PC-3 (cell line): ENCODE measurements at regions not wholly inside any gene's neighbourhood (a gene's known extent, or its start where the extent isn't known, plus 50 kb on each side); places are given as distances from the start of the nearest gene placed in this dataset.

Experiments
- EZH2 ChIP-seq: fragments of 300-600 bp; sonication (generic); IDR thresholded peaks from one replicate; pipeline ENCODE4 v1.6.1; 2017; ENCODE audit warnings: antibody characterized with exemption, mild to moderate bottlenecking, low read length; ENCODE audit not compliant: unreplicated experiment
- EZH2phosphoT487 ChIP-seq: fragments of 300-600 bp; sonication (generic); IDR thresholded peaks from 2 replicates; pipeline ENCODE4 v1.6.1; 2018; ENCODE audit warnings: mild to moderate bottlenecking, antibody characterized with exemption, low read length, borderline replicate concordance
- TF ChIP-seq, protein P1 (sequence below): fragments of 300-600 bp; sonication (generic); conservative IDR thresholded peaks from 2 replicates; pipeline ENCODE4 v1.5.1; 2017; ENCODE audit warnings: antibody characterized with exemption, low read depth, mild to moderate bottlenecking, low read length

DNA sequence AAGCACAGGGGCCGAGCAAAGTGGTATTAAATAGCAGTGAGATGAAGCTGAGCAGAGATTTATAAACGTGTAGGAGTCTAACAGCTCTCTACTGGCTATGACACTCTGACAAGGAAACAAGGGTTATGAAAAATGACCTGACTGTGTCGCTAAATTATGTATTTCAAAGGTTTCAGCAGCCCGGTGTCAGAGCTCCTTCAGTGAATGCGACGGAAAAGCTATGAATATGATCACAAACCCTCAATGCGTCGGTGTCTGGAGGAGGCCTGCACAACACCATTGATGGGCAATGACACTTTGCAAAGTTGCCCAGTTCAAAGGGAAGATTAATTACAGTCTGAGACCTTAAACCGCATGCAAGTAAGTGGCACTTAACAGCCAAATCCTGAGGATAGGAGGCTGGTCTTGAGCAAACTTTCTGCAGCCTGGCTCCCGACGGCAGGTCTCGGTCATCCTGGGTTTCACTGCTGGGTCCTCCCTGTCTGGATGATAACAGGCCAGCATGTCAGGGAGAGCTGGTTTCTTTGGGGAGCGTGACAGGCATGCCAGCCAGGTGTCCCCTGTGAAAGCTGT is 615.1 kb upstream of the SALL3 start:
- TF ChIP-seq EZH2phosphoT487 (no peak), EZH2 (no peak)
- TF ChIP-seq, protein P1, sequence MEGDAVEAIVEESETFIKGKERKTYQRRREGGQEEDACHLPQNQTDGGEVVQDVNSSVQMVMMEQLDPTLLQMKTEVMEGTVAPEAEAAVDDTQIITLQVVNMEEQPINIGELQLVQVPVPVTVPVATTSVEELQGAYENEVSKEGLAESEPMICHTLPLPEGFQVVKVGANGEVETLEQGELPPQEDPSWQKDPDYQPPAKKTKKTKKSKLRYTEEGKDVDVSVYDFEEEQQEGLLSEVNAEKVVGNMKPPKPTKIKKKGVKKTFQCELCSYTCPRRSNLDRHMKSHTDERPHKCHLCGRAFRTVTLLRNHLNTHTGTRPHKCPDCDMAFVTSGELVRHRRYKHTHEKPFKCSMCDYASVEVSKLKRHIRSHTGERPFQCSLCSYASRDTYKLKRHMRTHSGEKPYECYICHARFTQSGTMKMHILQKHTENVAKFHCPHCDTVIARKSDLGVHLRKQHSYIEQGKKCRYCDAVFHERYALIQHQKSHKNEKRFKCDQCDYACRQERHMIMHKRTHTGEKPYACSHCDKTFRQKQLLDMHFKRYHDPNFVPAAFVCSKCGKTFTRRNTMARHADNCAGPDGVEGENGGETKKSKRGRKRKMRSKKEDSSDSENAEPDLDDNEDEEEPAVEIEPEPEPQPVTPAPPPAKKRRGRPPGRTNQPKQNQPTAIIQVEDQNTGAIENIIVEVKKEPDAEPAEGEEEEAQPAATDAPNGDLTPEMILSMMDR, result no peak
